MCF 10A (cell line): ENCODE measurements at regions not wholly inside any gene's neighbourhood (a gene's known extent, or its start where the extent isn't known, plus 50 kb on each side); places are given as distances from the start of the nearest gene placed in this dataset.
"Not testable (repeated sequence)": the region's sequence is repeated elsewhere in the genome, so short reads cannot be mapped to it uniquely, and the experiment has no call there.

Experiments used
- BruUV-seq: library from RNA; stranded (reverse); fragments of 400-500 nt; replicated peaks from 2 replicates; lab custom pipeline; 2021; lab: Mats Ljungman, UMichigan
- CTCF ChIA-PET: fragments of 300-600 bp; sonication (Branson Sonifier 250); formaldehyde crosslinking; extraction: SDS; loops from one replicate; lab custom pipeline; 2021; ENCODE audit warnings: antibody characterized with exemption, inconsistent platforms; lab: Yijun Ruan, JAX
- POLR2A ChIA-PET: fragments of 300-600, 350-650 bp; sonication (Branson Sonifier 250); formaldehyde crosslinking; extraction: SDS; loops from one replicate; lab custom pipeline; 2020; ENCODE audit warnings: antibody characterized with exemption, inconsistent platforms; lab: Yijun Ruan, JAX
- DNase-seq: peaks from one replicate; pipeline ENCODE4 v3.0.0-alpha.2; 2018; ENCODE audit not compliant: unreplicated experiment
- H3K27ac Mint-ChIP-seq: one replicate; pipeline ENCODE4 v1.8.0; 2022; ENCODE audit warnings: mild to moderate bottlenecking, low read depth, mixed read lengths; ENCODE audit not compliant: unreplicated experiment
- H3K27me3 Mint-ChIP-seq: one replicate; pipeline ENCODE4 v1.8.0; 2022; ENCODE audit warnings: mixed read lengths; ENCODE audit not compliant: insufficient read depth, unreplicated experiment
- H3K36me3 Mint-ChIP-seq: one replicate; pipeline ENCODE4 v1.8.0; 2022; ENCODE audit warnings: mild to moderate bottlenecking, moderate library complexity, mixed read lengths; ENCODE audit not compliant: insufficient read depth, unreplicated experiment
- H3K4me1 Mint-ChIP-seq: one replicate; pipeline ENCODE4 v1.8.0; 2022; ENCODE audit warnings: mixed read lengths; ENCODE audit not compliant: insufficient read depth, unreplicated experiment
- H3K4me3 Mint-ChIP-seq: one replicate; pipeline ENCODE4 v1.8.0; 2022; ENCODE audit warnings: mild to moderate bottlenecking, moderate library complexity, mixed read lengths; ENCODE audit not compliant: unreplicated experiment
- H3K9me3 Mint-ChIP-seq: one replicate; pipeline ENCODE4 v1.8.0; 2022; ENCODE audit warnings: mixed read lengths; ENCODE audit not compliant: unreplicated experiment
- intact Hi-C: fragments of 100-400 bp; cut with micrococcal nuclease; formaldehyde crosslinking; loops from 2 replicates; pipeline ENCODE4 v1.14.1; 2022
- TF ChIP-seq, protein P1 (sequence below): fragments of 200-600 bp; IDR thresholded peaks from one replicate; pipeline ENCODE4 v1.8.0; 2022; ENCODE audit warnings: antibody characterized with exemption, mild to moderate bottlenecking; ENCODE audit not compliant: unreplicated experiment

DNA sequence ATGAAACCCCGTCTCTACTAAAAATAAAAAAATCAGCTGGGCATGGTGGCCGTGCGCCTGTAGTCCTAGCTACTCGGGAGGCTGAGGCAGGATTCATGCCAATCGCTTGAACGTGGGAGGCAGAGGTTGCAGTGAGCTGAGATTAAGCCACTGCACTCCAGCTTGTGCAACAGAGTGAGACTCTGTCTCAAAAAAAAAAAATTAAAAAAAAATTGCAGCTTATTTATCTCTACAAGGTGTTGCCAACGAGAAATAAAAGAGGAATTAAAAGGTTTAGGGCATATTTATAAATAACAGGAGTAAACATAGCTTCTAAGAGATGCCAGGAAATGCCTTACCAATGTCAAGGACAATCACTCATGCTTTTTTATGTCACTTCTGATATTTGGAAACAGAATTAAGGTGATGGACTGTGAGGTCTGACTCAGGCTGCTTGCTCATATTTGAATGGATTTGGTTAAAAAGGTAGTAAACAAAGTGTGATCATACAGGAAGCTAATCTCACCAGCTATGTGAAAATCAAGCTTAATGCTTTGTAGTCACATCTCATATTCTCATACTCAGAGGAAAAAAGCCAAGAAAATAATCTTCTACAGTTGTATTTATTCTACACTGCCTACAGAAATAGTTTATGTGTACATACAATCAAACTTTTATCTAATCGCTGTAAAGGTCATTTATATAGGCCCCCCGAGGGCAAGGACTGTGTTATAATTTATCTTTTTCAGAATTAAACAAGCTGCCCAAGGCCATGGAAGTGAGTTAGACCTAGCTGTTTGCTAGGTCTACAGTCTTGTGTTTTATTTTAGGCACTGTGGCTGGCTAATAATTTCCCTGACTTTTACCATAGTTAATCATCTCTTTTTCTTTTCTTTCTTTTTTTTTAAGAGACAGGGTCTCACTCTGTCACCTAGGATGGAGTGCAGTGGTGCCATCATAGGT lies 61.1 kb upstream of the RBMX start:
- Mint-ChIP-seq H3K9me3 (no peaks in the 10 kb centered on the region), H3K4me3 (no peak overlapping the region), H3K36me3 (no peaks in the 10 kb centered on the region), H3K27me3 (no peaks in the 10 kb centered on the region), H3K27ac (no peak overlapping the region), H3K4me1 (no peaks in the 10 kb centered on the region)
- CTCF ChIA-PET = interaction anchor here (0.6 kb wide), 3 partner anchors 13 to 414 kb away, joined by 3 to 4 read pairs (median 3); no protein-coding TSS in a partner anchor
- DNase-seq = no peak
- POLR2A ChIA-PET = interaction anchor here (0.6 kb wide), 1 partner anchor 80 kb away, joined by 3 read pairs; no protein-coding TSS in a partner anchor
- TF ChIP-seq, protein P1, sequence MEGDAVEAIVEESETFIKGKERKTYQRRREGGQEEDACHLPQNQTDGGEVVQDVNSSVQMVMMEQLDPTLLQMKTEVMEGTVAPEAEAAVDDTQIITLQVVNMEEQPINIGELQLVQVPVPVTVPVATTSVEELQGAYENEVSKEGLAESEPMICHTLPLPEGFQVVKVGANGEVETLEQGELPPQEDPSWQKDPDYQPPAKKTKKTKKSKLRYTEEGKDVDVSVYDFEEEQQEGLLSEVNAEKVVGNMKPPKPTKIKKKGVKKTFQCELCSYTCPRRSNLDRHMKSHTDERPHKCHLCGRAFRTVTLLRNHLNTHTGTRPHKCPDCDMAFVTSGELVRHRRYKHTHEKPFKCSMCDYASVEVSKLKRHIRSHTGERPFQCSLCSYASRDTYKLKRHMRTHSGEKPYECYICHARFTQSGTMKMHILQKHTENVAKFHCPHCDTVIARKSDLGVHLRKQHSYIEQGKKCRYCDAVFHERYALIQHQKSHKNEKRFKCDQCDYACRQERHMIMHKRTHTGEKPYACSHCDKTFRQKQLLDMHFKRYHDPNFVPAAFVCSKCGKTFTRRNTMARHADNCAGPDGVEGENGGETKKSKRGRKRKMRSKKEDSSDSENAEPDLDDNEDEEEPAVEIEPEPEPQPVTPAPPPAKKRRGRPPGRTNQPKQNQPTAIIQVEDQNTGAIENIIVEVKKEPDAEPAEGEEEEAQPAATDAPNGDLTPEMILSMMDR = no peak
- no TSS peak for BruUV-seq
- intact Hi-C loops = no loop called here

DNA sequence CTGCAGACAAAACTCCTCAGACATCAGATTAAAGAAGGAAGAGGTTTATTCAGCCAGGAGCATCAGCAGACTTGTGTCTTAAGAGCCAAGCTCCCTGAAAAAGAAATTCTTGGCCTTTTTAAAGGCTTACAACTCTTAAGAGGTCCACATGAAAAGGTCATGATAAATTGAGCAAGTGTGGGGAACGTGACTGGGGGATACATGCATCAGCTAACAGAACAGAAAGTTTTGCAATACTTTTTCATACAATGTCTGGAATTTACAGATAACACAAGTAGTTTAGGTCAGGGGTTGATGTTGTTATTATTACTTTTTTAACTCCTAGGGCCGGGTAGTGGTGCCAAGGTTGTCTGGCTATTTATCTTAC lies 55.6 kb upstream of the RBMX start:
- ChIA-PET CTCF (no interaction called here), POLR2A (no interaction called here)
- intact Hi-C loops = no loop called here
- Mint-ChIP-seq H3K4me1 (no peaks in the 10 kb centered on the region), H3K27ac (no peak overlapping the region), H3K9me3 (peaks cover under 1% of the 10 kb centered on the region), H3K27me3 (no peaks in the 10 kb centered on the region), H3K36me3 (no peaks in the 10 kb centered on the region), H3K4me3 (no peak overlapping the region)
- TF ChIP-seq, protein P1 = no peak
- BruUV-seq = no TSS peak
- DNase-seq = no peak

DNA sequence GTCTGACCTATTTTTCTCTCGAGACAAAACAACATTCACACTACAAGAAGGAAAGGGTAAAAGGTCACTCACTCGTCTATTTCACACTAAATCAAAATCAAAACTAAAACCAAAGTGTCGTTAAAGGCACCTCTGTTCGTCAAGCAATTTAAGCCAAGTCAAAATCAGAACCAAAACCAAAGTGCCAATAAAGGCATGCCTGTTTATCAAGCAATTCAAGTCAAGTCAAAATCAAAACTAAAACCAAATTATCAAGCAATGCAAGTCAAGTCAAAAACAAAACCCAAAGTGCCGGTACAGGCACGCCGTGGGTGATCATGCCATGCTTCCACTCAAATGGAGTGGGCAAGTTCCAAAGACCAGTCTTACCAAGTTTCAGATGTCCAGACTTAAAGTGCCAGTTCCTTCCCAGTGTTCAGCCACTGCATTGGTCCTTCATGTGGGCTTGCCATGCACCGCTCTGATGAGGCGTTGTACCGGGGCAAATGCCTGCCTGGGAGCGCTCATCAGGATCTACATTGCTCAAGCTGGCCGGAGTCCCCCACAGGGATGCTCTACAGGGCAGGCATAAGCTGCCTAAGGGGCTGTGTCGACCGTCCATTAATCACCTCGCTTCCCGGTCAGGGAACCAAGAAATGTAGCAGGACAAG lies 55.1 kb upstream of the RBMX start:
- CTCF ChIA-PET, H3K4me3 Mint-ChIP-seq, H3K27ac Mint-ChIP-seq, H3K36me3 Mint-ChIP-seq, DNase-seq, intact Hi-C loops, H3K27me3 Mint-ChIP-seq, H3K9me3 Mint-ChIP-seq, H3K4me1 Mint-ChIP-seq, POLR2A ChIA-PET, BruUV-seq: not testable (repeated sequence)

DNA sequence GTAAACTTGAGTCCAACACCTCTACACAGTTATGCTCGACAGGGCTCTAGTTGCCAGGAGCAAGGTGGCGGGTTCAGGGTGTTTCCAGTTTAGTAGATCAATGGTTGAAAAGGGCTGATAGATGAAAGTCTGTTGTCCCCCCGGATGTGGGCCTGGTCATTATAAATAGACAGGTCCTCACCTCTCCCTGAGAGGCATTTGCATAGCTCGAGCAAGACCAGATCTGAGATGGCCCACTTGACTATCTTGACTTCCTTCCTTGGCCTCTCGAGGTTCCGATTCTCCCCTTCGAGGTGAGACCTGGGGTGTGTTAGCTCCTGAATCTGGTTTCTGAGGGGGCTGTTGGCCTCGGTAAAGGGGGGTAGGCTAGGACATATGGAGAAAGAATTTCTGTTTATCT lies 54.1 kb upstream of the RBMX start:
- H3K4me1 Mint-ChIP-seq, H3K27me3 Mint-ChIP-seq, DNase-seq, CTCF ChIA-PET, POLR2A ChIA-PET, H3K9me3 Mint-ChIP-seq, H3K36me3 Mint-ChIP-seq, H3K27ac Mint-ChIP-seq, intact Hi-C loops, H3K4me3 Mint-ChIP-seq, BruUV-seq: not testable (repeated sequence)
